ENCODE measurements at regions not wholly inside any gene's neighbourhood (a gene's known extent, or its start where the extent isn't known, plus 50 kb on each side); places are given as distances from the start of the nearest gene placed in this dataset.
A peak's percentile ranks its signal among the peaks of the same experiment; 100 is the strongest.

DNA sequence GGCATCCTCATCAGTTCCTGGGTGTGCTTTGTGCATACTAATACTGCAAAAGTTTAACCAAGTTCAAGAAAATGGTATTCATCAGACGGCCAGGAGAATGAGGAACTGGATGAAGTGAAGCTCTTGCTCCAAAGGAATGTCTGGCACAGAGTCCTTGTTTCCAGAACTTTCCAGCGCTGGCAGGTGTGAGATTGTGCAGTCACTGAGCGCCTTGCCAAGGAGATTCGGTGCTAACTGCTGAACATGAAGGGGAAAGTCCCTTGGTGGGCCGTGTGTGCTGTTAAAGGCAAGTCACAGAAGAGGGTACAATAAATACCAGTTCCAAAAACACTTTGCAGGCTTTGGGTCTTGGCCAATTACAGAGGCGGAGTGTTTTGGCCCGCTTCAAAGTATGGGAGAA lies 262.3 kb upstream of the SOX4 start:
- TF ChIP-seq POLR2A (IDR thresholded peaks at IDR 0.05), result no peak
- TF ChIP-seq, protein P1, sequence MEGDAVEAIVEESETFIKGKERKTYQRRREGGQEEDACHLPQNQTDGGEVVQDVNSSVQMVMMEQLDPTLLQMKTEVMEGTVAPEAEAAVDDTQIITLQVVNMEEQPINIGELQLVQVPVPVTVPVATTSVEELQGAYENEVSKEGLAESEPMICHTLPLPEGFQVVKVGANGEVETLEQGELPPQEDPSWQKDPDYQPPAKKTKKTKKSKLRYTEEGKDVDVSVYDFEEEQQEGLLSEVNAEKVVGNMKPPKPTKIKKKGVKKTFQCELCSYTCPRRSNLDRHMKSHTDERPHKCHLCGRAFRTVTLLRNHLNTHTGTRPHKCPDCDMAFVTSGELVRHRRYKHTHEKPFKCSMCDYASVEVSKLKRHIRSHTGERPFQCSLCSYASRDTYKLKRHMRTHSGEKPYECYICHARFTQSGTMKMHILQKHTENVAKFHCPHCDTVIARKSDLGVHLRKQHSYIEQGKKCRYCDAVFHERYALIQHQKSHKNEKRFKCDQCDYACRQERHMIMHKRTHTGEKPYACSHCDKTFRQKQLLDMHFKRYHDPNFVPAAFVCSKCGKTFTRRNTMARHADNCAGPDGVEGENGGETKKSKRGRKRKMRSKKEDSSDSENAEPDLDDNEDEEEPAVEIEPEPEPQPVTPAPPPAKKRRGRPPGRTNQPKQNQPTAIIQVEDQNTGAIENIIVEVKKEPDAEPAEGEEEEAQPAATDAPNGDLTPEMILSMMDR (IDR thresholded peaks at IDR 0.05), result no peak
- Histone ChIP-seq H3K9me3 (no peaks in the 10 kb centered on the region), H3K4me1 (no peaks in the 10 kb centered on the region), H3K27me3 (no peaks in the 10 kb centered on the region), H3K27ac (no peak overlapping the region), H3K36me3 (no peaks in the 10 kb centered on the region), H3K4me3 (no peak overlapping the region)
- no peak for ATAC-seq
- WGBS (ENCODE audit: insufficient coverage, low coverage, low lambda C conversion rate, missing lambda C conversion rate), result 57% methylated on average over 7 of the region's 7 CpGs
- intact Hi-C loops (cut with DNase I), result no loop called here
- DNase-seq, result no peak

DNA sequence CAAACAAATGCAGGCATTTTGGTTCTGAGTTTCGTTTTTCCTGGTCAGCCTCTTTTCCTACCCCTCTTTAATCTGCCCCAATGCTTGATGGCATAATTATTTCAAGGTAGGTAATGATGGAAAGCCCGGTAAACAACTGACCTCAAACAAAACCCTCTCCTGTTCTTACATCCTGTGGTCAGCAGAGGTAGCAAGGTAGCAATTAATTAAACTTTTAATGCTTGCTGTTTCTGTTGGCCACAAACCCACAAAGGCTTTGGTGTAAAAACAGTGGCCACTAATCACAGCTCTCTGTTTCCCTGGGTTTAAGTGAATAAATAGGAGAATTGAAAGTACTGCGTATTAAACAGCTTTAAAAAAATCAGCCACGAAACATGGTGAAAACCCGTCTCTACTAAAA lies 261.5 kb upstream of the SOX4 start:
- TF ChIP-seq, protein P1 (IDR thresholded peaks at IDR 0.05), result peak in 1 of 4 donors; percentile 5
- no peak for TF ChIP-seq POLR2A (IDR thresholded peaks at IDR 0.05)
- intact Hi-C loops (cut with DNase I), result no loop called here
- Histone ChIP-seq H3K36me3 (no peaks in the 10 kb centered on the region), H3K4me1 (no peaks in the 10 kb centered on the region), H3K9me3 (no peaks in the 10 kb centered on the region), H3K27me3 (no peaks in the 10 kb centered on the region), H3K4me3 (no peak overlapping the region), H3K27ac (no peak overlapping the region)
- DNase-seq (no peak), ATAC-seq (peak in 1 of 4 donors; percentile 16)
- WGBS (ENCODE audit: insufficient coverage, low coverage, low lambda C conversion rate, missing lambda C conversion rate), result 82% methylated on average over 5 of the region's 5 CpGs

GRCh38 chr6:21332660-21333059 lies 260.9 kb upstream of the SOX4 start:
- Histone ChIP-seq H3K9me3 (no peaks in the 10 kb centered on the region), H3K4me3 (no peak overlapping the region), H3K36me3 (no peaks in the 10 kb centered on the region), H3K4me1 (no peaks in the 10 kb centered on the region), H3K27ac (no peak overlapping the region), H3K27me3 (no peaks in the 10 kb centered on the region)
- intact Hi-C loops (cut with DNase I), result no loop called here
- no peak for ATAC-seq
- no peak for DNase-seq
- no peak for TF ChIP-seq POLR2A (IDR thresholded peaks at IDR 0.05)
- TF ChIP-seq, protein P1 (IDR thresholded peaks at IDR 0.05), result no peak
- WGBS (ENCODE audit: insufficient coverage, low coverage, low lambda C conversion rate, missing lambda C conversion rate), result 93% methylated on average over 8 of the region's 8 CpGs

- WGBS (ENCODE audit: insufficient coverage, low coverage, low lambda C conversion rate, missing lambda C conversion rate), result 25% methylated on average over 2 of the region's 2 CpGs
- H3K27ac ChIP-seq, result no peak overlapping the region
- intact Hi-C loops (cut with DNase I), result no loop called here
- no peaks in the 10 kb centered on the region for H3K9me3 ChIP-seq
- H3K36me3 ChIP-seq, result no peaks in the 10 kb centered on the region
- H3K4me1 ChIP-seq, result no peaks in the 10 kb centered on the region
- no peak for TF ChIP-seq POLR2A (IDR thresholded peaks at IDR 0.05)
- TF ChIP-seq, protein P1 (IDR thresholded peaks at IDR 0.05), result no peak
- H3K4me3 ChIP-seq, result no peak overlapping the region
- peak in 1 of 4 donors; percentile 31 for ATAC-seq
- no peak for DNase-seq
- no peaks in the 10 kb centered on the region for H3K27me3 ChIP-seq
These were observed 259.8 kb upstream of the SOX4 start for GRCh38 chr6:21333715-21334114.

DNA sequence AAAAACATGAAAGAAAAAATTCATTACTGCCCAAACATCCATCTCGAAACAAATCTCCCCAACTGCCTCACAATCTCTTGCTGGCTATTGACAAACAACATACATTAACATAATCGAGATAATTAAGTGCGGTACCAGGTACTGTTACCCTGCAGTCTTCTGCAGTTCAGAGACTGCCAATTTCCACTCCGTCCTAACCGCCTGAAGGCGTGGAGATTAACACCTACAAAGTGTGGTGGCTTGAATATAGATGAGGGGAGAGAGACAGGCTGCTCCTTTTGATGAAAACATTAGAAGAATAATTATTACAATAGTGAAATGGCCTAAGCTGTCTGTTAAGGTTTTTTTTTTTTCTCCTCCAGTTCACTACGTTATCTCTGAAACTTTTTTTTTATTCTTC lies 258.9 kb upstream of the SOX4 start:
- H3K9me3 ChIP-seq, result no peaks in the 10 kb centered on the region
- no peaks in the 10 kb centered on the region for H3K4me1 ChIP-seq
- H3K27me3 ChIP-seq, result no peaks in the 10 kb centered on the region
- no peak overlapping the region for H3K27ac ChIP-seq
- intact Hi-C loops (cut with DNase I), result no loop called here
- H3K4me3 ChIP-seq, result no peak overlapping the region
- 80% methylated on average over 7 of the region's 7 CpGs for WGBS (ENCODE audit: insufficient coverage, low coverage, low lambda C conversion rate, missing lambda C conversion rate)
- no peak for TF ChIP-seq POLR2A (IDR thresholded peaks at IDR 0.05)
- TF ChIP-seq, protein P1 (IDR thresholded peaks at IDR 0.05), result no peak
- no peaks in the 10 kb centered on the region for H3K36me3 ChIP-seq
- ATAC-seq (no peak), DNase-seq (no peak)
